ENCODE measurements at regions not wholly inside any gene's neighbourhood (a gene's known extent, or its start where the extent isn't known, plus 50 kb on each side); places are given as distances from the start of the nearest gene placed in this dataset.

DNA sequence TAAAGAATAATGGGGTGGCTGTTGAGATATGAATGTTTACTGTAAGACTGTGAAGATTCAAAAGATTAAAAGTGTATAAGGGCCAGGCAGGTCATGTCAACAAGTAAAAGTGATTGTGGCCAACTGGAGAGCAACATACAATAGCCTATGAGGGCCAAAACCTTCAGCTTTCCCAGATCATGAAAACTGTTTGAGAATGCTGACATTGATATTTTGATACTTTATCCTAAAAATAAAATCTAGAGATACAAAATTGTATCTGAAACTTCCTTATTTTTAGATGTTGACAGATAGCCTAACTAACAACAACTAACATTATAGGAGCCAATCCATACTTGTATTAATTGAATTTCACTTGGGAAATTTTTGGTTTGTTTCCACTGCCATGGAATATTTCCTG lies 70.3 kb upstream of the PAK5 start:
- TF ChIP-seq, protein P1, sequence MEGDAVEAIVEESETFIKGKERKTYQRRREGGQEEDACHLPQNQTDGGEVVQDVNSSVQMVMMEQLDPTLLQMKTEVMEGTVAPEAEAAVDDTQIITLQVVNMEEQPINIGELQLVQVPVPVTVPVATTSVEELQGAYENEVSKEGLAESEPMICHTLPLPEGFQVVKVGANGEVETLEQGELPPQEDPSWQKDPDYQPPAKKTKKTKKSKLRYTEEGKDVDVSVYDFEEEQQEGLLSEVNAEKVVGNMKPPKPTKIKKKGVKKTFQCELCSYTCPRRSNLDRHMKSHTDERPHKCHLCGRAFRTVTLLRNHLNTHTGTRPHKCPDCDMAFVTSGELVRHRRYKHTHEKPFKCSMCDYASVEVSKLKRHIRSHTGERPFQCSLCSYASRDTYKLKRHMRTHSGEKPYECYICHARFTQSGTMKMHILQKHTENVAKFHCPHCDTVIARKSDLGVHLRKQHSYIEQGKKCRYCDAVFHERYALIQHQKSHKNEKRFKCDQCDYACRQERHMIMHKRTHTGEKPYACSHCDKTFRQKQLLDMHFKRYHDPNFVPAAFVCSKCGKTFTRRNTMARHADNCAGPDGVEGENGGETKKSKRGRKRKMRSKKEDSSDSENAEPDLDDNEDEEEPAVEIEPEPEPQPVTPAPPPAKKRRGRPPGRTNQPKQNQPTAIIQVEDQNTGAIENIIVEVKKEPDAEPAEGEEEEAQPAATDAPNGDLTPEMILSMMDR (IDR thresholded peaks at IDR 0.05) = no peak

DNA sequence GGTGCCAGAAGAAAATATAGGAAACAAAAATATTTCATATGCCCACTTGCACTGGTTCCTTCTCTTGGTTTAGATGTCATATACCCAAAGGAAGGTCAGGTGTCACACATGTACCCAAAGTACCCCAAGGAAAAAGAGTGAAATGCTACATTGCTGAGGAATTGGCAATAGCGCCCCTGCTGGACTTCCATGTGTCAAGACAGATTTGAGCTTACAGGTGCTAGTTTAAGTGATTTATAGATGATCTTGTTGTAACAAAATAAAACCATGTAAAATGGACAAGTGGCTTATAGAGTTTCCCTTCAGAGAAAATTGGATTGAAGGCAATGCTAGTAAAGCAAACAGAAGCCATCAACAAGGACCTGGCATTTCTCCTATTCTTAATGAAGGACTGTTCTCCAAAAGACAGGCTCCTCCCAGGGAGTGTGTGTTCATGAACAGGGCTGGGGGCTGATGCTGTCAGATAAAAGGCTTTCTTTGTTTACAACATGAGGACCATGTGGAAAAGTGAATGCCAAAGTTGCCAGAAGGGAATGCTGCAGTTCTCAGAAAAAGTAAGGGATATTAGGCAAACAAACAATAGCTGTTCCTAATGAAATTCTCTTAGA lies 64.3 kb upstream of the PAK5 start:
- TF ChIP-seq, protein P1 (IDR thresholded peaks at IDR 0.05) = peak; percentile 67

DNA sequence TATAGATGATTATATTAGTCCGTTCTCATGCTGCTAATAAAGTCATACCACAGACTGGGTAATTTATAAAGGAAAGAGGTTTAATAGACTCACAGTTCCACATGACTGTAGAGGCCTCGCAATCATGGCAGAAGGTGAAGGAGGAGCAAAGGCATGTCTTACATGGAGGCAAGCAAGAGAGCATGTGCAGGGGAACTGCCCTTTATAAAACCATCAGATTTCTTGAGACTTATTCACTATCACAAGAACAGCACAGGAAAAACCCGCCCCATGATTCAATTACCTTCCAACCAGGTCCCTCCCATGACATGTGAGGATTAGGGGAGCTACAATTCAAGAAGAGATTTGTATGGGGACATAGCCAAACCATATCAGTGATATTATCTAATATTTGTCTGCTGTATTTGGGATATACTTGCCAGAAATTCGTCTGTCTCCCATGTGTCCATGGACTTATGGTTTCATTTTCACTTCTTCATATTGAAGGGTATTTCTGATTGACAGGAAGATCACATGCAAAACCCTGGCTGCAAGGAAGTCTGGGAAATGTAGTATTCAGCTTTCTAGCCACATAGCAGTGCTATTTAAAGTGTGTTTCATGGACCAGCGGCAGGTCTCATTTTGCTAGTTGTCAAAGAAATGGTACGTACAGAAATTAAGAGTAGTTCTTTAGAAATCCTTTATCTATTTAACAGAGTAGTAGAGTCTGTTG lies 50.5 kb upstream of the PAK5 start:
- TF ChIP-seq, protein P1 (IDR thresholded peaks at IDR 0.05) = no peak
